Spleen (tissue), 11 donors: ENCODE measurements at regions not wholly inside any gene's neighbourhood (a gene's known extent, or its start where the extent isn't known, plus 50 kb on each side); places are given as distances from the start of the nearest gene placed in this dataset.

Source experiments
- DNase-seq: peaks from one replicate; pipeline ENCODE4 v3.0.0-alpha.2; 2020
- H3K27ac ChIP-seq, 8 donors: fragments of 200-600 bp; sonication (generic) in 7 of 8; 1 replicate in 4 of 8; 2 replicates in 4 of 8; pipeline versions ENCODE4 v1.5.0 to v1.8.0; 2016 to 2021; ENCODE audit warnings: inconsistent platforms in 4 of 8, mild to moderate bottlenecking in 4 of 8, moderate library complexity in 1 of 8
- H3K27me3 ChIP-seq, 7 donors: fragments of 200-600 bp; sonication (generic) in 6 of 7; replicated peaks in 1 of 7; 1 replicate in 4 of 7; 2 replicates in 3 of 7; pipeline versions ENCODE4 v1.5.0 to v1.8.0; 2016 to 2021; ENCODE audit warnings: inconsistent platforms in 3 of 7, mild to moderate bottlenecking in 1 of 7
- H3K36me3 ChIP-seq, 6 donors: fragments of 200-600 bp; sonication (generic) in 5 of 6; 1 replicate in 4 of 6; 2 replicates in 2 of 6; pipeline versions ENCODE4 v1.5.0 to v1.8.0; 2016 to 2021; ENCODE audit warnings: inconsistent platforms in 2 of 6
- H3K4me1 ChIP-seq, 6 donors: fragments of 200-600 bp; sonication (generic) in 5 of 6; 1 replicate in 3 of 6; 2 replicates in 3 of 6; pipeline versions ENCODE4 v1.5.0 to v1.8.0; 2016 to 2021; ENCODE audit warnings: inconsistent platforms in 3 of 6
- H3K4me3 ChIP-seq, 8 donors: fragments of 200-600 bp; sonication (generic) in 7 of 8; 1 replicate in 4 of 8; 2 replicates in 4 of 8; pipeline versions ENCODE4 v1.5.0 to v1.8.0; 2016 to 2021; ENCODE audit warnings: inconsistent platforms in 4 of 8, mild to moderate bottlenecking in 4 of 8, moderate library complexity in 2 of 8
- H3K9me3 ChIP-seq, 8 donors: fragments of 200-600 bp; sonication (generic) in 7 of 8; 1 replicate in 4 of 8; 2 replicates in 4 of 8; pipeline versions ENCODE4 v1.5.0 to v1.8.0; 2016 to 2021; ENCODE audit warnings: inconsistent platforms in 4 of 8
- CTCF ChIP-seq, 11 experiments: fragments of 200-600 bp in 7 of 11; fragments of 450-650 bp in 4 of 11; sonication (generic) in 4 of 11; IDR thresholded peaks in 8 of 11; conservative IDR thresholded peaks in 3 of 11; 1 replicate in 7 of 11; 2 replicates in 4 of 11; pipeline versions ENCODE4 v1.4.0 to v1.8.0; 2016 to 2021; ENCODE audit warnings: antibody characterized with exemption in 11 of 11, inconsistent platforms in 4 of 11, mild to moderate bottlenecking in 1 of 11
- POLR2A ChIP-seq, 3 donors: fragments of 450-650 bp; IDR thresholded peaks; one replicate each; pipeline ENCODE4 v1.5.1; 2017; ENCODE audit warnings: antibody characterized with exemption in 3 of 3, mild to moderate bottlenecking in 1 of 3
- POLR2AphosphoS5 ChIP-seq, 3 donors: sonication (generic); formaldehyde crosslinking; IDR thresholded peaks; one replicate each; pipeline ENCODE4 v1.5.1; 2017; ENCODE audit warnings: antibody characterized with exemption in 3 of 3
- WGBS, 5 donors: extraction: QIAGEN DNeasy Blood & Tissue Kit in 3 of 5; methylation state at CpG; one replicate each; pipeline versions ENCODE4 v1.1.5 to v1.1.7; 2013 to 2018; 5-methylcytosine and 5-hydroxymethylcytosine counted together
- intact Hi-C: fragments of 100-400 bp; cut with DNase I; formaldehyde crosslinking; loops from one replicate; pipeline ENCODE4 v1.15.0; 2023; ENCODE audit warnings: low total_unique reads
- donor health status: healthy with polysubstance abuse.
- donor health status: DM: no; HTN: no; CAD: no; lungs with moderate emphysema.
- donor health status: DM: no; HTN: no; CAD: no.
- donor health status: Bipolar disorder and iron deficiency.
- donor health status: healthy.
- donor health status: DM: no; HTN: no; CAD: no.
- donor health status: DM: yes; HTN: yes; CAD: no.

GRCh38 chr7:91798425-91798824, 82.1 kb downstream of the MTERF1 start:
- TF ChIP-seq POLR2AphosphoS5 (IDR thresholded peaks at IDR 0.05) (no peak), CTCF (IDR thresholded peaks at IDR 0.05 in 8 of 11, conservative IDR thresholded peaks at IDR 0.05 in 3 of 11) (no peak), POLR2A (IDR thresholded peaks at IDR 0.05) (no peak)
- H3K27me3 ChIP-seq = no peaks in the 10 kb centered on the region
- no peaks in the 10 kb centered on the region for H3K4me1 ChIP-seq
- DNase-seq = no peak
- peaks cover 0 to 7% (median 0%) of the 10 kb centered on the region in 8 donors for H3K9me3 ChIP-seq
- intact Hi-C loops = no loop called here
- H3K27ac ChIP-seq = no peak overlapping the region
- peaks cover 0 to 3% (median 0%) of the 10 kb centered on the region in 6 donors for H3K36me3 ChIP-seq
- WGBS, 5 donors = 77 to 96% (median 89%) methylated on average over 3 of the region's 3 CpGs
- H3K4me3 ChIP-seq = no peak overlapping the region

GRCh38 chr7:91800389-91800788, 80.1 kb downstream of the MTERF1 start:
- intact Hi-C loops = no loop called here
- Histone ChIP-seq H3K9me3 (peaks cover 0 to 1% (median 0%) of the 10 kb centered on the region in 8 donors), H3K36me3 (peaks cover 0 to 3% (median 0%) of the 10 kb centered on the region in 6 donors), H3K27me3 (no peaks in the 10 kb centered on the region), H3K27ac (no peak overlapping the region), H3K4me1 (no peaks in the 10 kb centered on the region), H3K4me3 (no peak overlapping the region)
- no peak for TF ChIP-seq POLR2AphosphoS5 (IDR thresholded peaks at IDR 0.05)
- TF ChIP-seq POLR2A (IDR thresholded peaks at IDR 0.05) = no peak
- TF ChIP-seq CTCF (IDR thresholded peaks at IDR 0.05 in 8 of 11, conservative IDR thresholded peaks at IDR 0.05 in 3 of 11) = no peak
- 91 to 97% (median 94%) methylated on average over 9 of the region's 9 CpGs for WGBS, 5 donors
- DNase-seq = no peak

DNA sequence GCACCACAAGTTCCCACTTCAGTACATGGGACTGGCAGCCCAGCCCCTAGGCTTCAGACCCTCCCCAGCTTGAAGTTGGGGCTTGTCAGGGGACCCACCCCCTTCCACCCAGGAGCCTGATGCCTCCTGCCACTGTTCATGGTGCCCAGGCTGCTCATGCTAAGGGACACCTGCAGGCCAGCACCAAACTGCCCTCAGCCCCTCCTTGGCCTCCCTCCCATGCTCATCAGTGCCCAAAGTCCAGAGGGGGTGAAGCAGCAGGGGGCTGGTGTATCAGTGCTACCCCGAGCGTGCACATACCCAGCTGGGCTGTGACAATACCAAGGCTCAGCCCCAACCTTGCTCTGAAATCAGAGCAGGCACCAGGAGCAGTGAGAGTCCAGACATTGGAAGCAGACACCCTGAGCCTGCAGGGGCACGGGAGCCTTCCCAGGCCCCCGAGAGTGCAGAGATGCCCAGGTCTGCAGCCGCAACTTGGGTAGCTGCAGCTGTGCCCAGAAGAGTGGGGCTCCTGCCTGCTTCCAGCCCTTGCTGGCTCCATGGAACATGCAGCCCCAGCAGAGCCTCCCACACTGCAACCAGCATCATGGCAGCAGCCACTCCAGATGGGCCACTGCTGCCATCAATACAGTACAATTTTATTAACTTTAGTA, 79.0 kb downstream of the MTERF1 start:
- H3K4me3 ChIP-seq = no peak overlapping the region
- H3K4me1 ChIP-seq = no peaks in the 10 kb centered on the region
- no peak for DNase-seq
- no peak overlapping the region for H3K27ac ChIP-seq
- 90 to 98% (median 93%) methylated on average over 5 of the region's 5 CpGs for WGBS, 5 donors
- peaks cover 0 to 3% (median 0%) of the 10 kb centered on the region in 6 donors for H3K36me3 ChIP-seq
- no peaks in the 10 kb centered on the region for H3K9me3 ChIP-seq
- intact Hi-C loops = no loop called here
- H3K27me3 ChIP-seq = no peaks in the 10 kb centered on the region
- TF ChIP-seq POLR2AphosphoS5 (IDR thresholded peaks at IDR 0.05) (no peak), POLR2A (IDR thresholded peaks at IDR 0.05) (no peak), CTCF (IDR thresholded peaks at IDR 0.05 in 8 of 11, conservative IDR thresholded peaks at IDR 0.05 in 3 of 11) (no peak)

DNA sequence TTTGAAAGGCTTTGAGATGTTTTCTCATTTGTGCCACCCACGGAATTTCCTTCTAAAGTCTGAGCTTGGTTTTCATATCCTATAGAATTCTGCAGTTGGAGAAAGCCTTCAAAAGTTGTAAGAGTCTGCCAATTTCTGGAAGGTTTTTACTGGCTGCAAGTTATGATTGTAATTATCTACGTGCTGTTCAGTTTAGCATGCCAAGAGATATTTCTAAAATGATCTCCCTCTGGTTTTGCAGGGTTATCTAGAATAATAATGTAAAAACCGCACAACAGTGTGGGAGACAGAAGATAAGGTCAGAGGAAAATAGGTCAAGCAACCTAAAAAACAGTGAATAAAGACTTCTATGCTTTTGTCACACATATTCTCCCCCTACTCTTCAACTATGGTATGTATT, 69.3 kb downstream of the MTERF1 start:
- Histone ChIP-seq H3K27ac (no peak overlapping the region), H3K9me3 (no peaks in the 10 kb centered on the region), H3K4me1 (no peaks in the 10 kb centered on the region), H3K4me3 (no peak overlapping the region), H3K36me3 (no peaks in the 10 kb centered on the region), H3K27me3 (no peaks in the 10 kb centered on the region)
- TF ChIP-seq CTCF (IDR thresholded peaks at IDR 0.05 in 8 of 11, conservative IDR thresholded peaks at IDR 0.05 in 3 of 11) (no peak), POLR2AphosphoS5 (IDR thresholded peaks at IDR 0.05) (no peak), POLR2A (IDR thresholded peaks at IDR 0.05) (no peak)
- DNase-seq = no peak
- intact Hi-C loops = no loop called here
- WGBS, 5 donors = 73 to 82% (median 78%) methylated on average over 3 of the region's 3 CpGs
